Breast epithelium (tissue), 4 donors: ENCODE measurements at regions not wholly inside any gene's neighbourhood (a gene's known extent, or its start where the extent isn't known, plus 50 kb on each side); places are given as distances from the start of the nearest gene placed in this dataset.

Experiments used
- DNase-seq, 2 donors: peaks; one replicate each; pipeline ENCODE4 v3.0.0-alpha.2; 2019; ENCODE audit warnings: low spot score in 2 of 2
- H3K27ac ChIP-seq, 2 donors: fragments of 200-600 bp; sonication (generic) in 1 of 2; one replicate each; pipeline ENCODE4 v1.5.1; 2016 to 2019; ENCODE audit warnings: mild to moderate bottlenecking in 1 of 2
- H3K27me3 ChIP-seq, 2 donors: fragments of 200-600 bp; sonication (generic) in 1 of 2; one replicate each; pipeline versions ENCODE4 v1.5.1 to v1.6.0; 2017 to 2019; ENCODE audit warnings: control low read depth in 1 of 2, mild to moderate bottlenecking in 1 of 2
- H3K36me3 ChIP-seq: fragments of 200-600 bp; one replicate; pipeline ENCODE4 v1.5.1; 2019
- H3K4me1 ChIP-seq, 2 donors: fragments of 200-600 bp; sonication (generic); one replicate each; pipeline ENCODE4 v1.5.1; 2016 to 2019; ENCODE audit warnings: control low read depth in 1 of 2
- H3K4me3 ChIP-seq, 3 donors: fragments of 200-600 bp; sonication (generic); 1 replicate in 2 of 3; 2 replicates in 1 of 3; pipeline ENCODE4 v1.5.1; 2016 to 2019; ENCODE audit warnings: mild to moderate bottlenecking in 3 of 3, moderate library complexity in 2 of 3
- H3K9me3 ChIP-seq, 2 donors: fragments of 200-600 bp; sonication (generic) in 1 of 2; one replicate each; pipeline ENCODE4 v1.5.1; 2016 to 2019; ENCODE audit warnings: control low read depth in 1 of 2
- CTCF ChIP-seq, 3 donors: fragments of 450-650 bp; IDR thresholded peaks; one replicate each; pipeline ENCODE4 v1.5.1; 2016 to 2017; ENCODE audit warnings: antibody characterized with exemption in 3 of 3, mild to moderate bottlenecking in 3 of 3, moderate library complexity in 3 of 3
- POLR2A ChIP-seq: fragments of 450-650 bp; IDR thresholded peaks from one replicate; pipeline ENCODE4 v1.6.1; 2016; ENCODE audit warnings: antibody characterized with exemption, mild to moderate bottlenecking, moderate library complexity
- POLR2AphosphoS5 ChIP-seq, 3 donors: sonication (generic); formaldehyde crosslinking; IDR thresholded peaks; one replicate each; pipeline ENCODE4 v1.6.1; 2017; ENCODE audit warnings: antibody characterized with exemption in 3 of 3
- intact Hi-C: fragments of 100-400 bp; cut with DNase I; formaldehyde crosslinking; loops from one replicate; pipeline ENCODE4 v1.15.1; 2023; ENCODE audit warnings: low total_unique reads

- H3K4me1 ChIP-seq, result no peaks in the 10 kb centered on the region
- H3K27me3 ChIP-seq, result no peaks in the 10 kb centered on the region
- H3K4me3 ChIP-seq, result no peak overlapping the region
- H3K9me3 ChIP-seq, result no peaks in the 10 kb centered on the region
- TF ChIP-seq CTCF (IDR thresholded peaks at IDR 0.05) (no peak), POLR2AphosphoS5 (IDR thresholded peaks at IDR 0.05) (no peak), POLR2A (no peak)
- intact Hi-C loops, result no loop called here
- no peaks in the 10 kb centered on the region for H3K36me3 ChIP-seq
- no peak for DNase-seq
- H3K27ac ChIP-seq, result no peak overlapping the region
Observed at GRCh38 chr6:125431971-125432370, 130.2 kb upstream of the HDDC2 start.

GRCh38 chr6:125432963-125433362 lies 131.2 kb upstream of the HDDC2 start:
- intact Hi-C loops, result no loop called here
- Histone ChIP-seq H3K4me1 (no peaks in the 10 kb centered on the region), H3K4me3 (no peak overlapping the region), H3K36me3 (no peaks in the 10 kb centered on the region), H3K27ac (no peak overlapping the region), H3K9me3 (no peaks in the 10 kb centered on the region), H3K27me3 (no peaks in the 10 kb centered on the region)
- no peak for DNase-seq
- TF ChIP-seq POLR2AphosphoS5 (IDR thresholded peaks at IDR 0.05), result no peak
- no peak for TF ChIP-seq CTCF (IDR thresholded peaks at IDR 0.05)
- TF ChIP-seq POLR2A, result no peak

GRCh38 chr6:125434760-125435159 lies 133.0 kb upstream of the HDDC2 start:
- TF ChIP-seq POLR2AphosphoS5 (IDR thresholded peaks at IDR 0.05) (no peak), POLR2A (no peak), CTCF (IDR thresholded peaks at IDR 0.05) (no peak)
- no peaks in the 10 kb centered on the region for H3K27me3 ChIP-seq
- intact Hi-C loops, result no loop called here
- H3K9me3 ChIP-seq, result no peaks in the 10 kb centered on the region
- no peak for DNase-seq
- H3K36me3 ChIP-seq, result no peaks in the 10 kb centered on the region
- no peak overlapping the region for H3K4me3 ChIP-seq
- no peaks in the 10 kb centered on the region for H3K4me1 ChIP-seq
- H3K27ac ChIP-seq, result no peak overlapping the region

- no peaks in the 10 kb centered on the region for H3K27me3 ChIP-seq
- H3K4me1 ChIP-seq, result no peaks in the 10 kb centered on the region
- no peak overlapping the region for H3K4me3 ChIP-seq
- TF ChIP-seq POLR2A, result no peak
- TF ChIP-seq CTCF (IDR thresholded peaks at IDR 0.05), result no peak
- no peak for TF ChIP-seq POLR2AphosphoS5 (IDR thresholded peaks at IDR 0.05)
- H3K27ac ChIP-seq, result no peak overlapping the region
- no peaks in the 10 kb centered on the region for H3K36me3 ChIP-seq
- intact Hi-C loops, result no loop called here
- DNase-seq, result no peak
- H3K9me3 ChIP-seq, result no peaks in the 10 kb centered on the region
Observed at GRCh38 chr6:125439512-125439911, 137.7 kb upstream of the HDDC2 start.

- Histone ChIP-seq H3K36me3 (no peaks in the 10 kb centered on the region), H3K4me1 (no peaks in the 10 kb centered on the region), H3K9me3 (peaks cover 0 to 1% of the 10 kb centered on the region in 2 donors), H3K27ac (peak overlapping the region; percentile 15 to 45), H3K4me3 (no peak overlapping the region), H3K27me3 (no peaks in the 10 kb centered on the region)
- DNase-seq, result no peak
- intact Hi-C loops, result no loop called here
- TF ChIP-seq POLR2A (no peak), CTCF (IDR thresholded peaks at IDR 0.05) (no peak), POLR2AphosphoS5 (IDR thresholded peaks at IDR 0.05) (no peak)
Observed at GRCh38 chr6:125444006-125444923, 142.5 kb upstream of the HDDC2 start.
